DND-41 (cell line): ENCODE measurements at regions not wholly inside any gene's neighbourhood (a gene's known extent, or its start where the extent isn't known, plus 50 kb on each side); places are given as distances from the start of the nearest gene placed in this dataset.

ENCODE experiments used
- ATAC-seq: fragments of 200-7000 bp; cut with Tn5 transposase; 3 replicates; pipeline ENCODE4 v1.9.1; 2021; ENCODE audit warnings: low read depth; ENCODE audit not compliant: insufficient read depth
- DNase-seq: peaks from one replicate; pipeline ENCODE4 v3.0.0-alpha.2; 2020
- H2AFZ ChIP-seq: 2 replicates; pipeline ENCODE4 v1.6.0; 2012; ENCODE audit warnings: low read depth, low read length
- H3K27ac ChIP-seq: 2 replicates; pipeline ENCODE4 v1.5.1; 2012; ENCODE audit warnings: low read length, inconsistent platforms
- H3K27me3 ChIP-seq: fragments of 200-600 bp; sonication (generic); 2 replicates; pipeline ENCODE4 v1.6.0; 2012; ENCODE audit warnings: low read length, mild to moderate bottlenecking, inconsistent platforms; ENCODE audit not compliant: insufficient read depth, poor library complexity
- H3K36me3 ChIP-seq: 2 replicates; pipeline ENCODE4 v1.5.1; 2012; ENCODE audit warnings: low read length, inconsistent platforms; ENCODE audit not compliant: insufficient read depth
- H3K4me1 ChIP-seq: 2 replicates; pipeline ENCODE4 v1.5.1; 2012; ENCODE audit warnings: mild to moderate bottlenecking, low read length; ENCODE audit not compliant: insufficient read depth
- H3K4me2 ChIP-seq: 2 replicates; pipeline ENCODE4 v1.6.0; 2012; ENCODE audit warnings: mild to moderate bottlenecking, moderate library complexity, low read length, inconsistent platforms; ENCODE audit not compliant: insufficient read depth
- H3K4me3 ChIP-seq, 2 experiments: fragments of 200-600 bp in 1 of 2; shearing (Covaris generic) in 1 of 2; 2 replicates each; pipeline ENCODE4 v1.5.1; 2012 to 2016; ENCODE audit warnings: inconsistent platforms in 2 of 2, low read length in 2 of 2, mild to moderate bottlenecking in 2 of 2, low read depth in 1 of 2, moderate library complexity in 1 of 2
- H3K79me2 ChIP-seq: 2 replicates; pipeline ENCODE4 v1.6.0; 2012; ENCODE audit warnings: low read length, inconsistent platforms; ENCODE audit not compliant: insufficient read depth
- H3K9ac ChIP-seq: 2 replicates; pipeline ENCODE4 v1.6.0; 2012; ENCODE audit warnings: low read depth, mild to moderate bottlenecking, inconsistent platforms, low read length, moderate library complexity
- H3K9me3 ChIP-seq: 2 replicates; pipeline ENCODE4 v1.5.1; 2012; ENCODE audit warnings: low read length, moderate library complexity, mild to moderate bottlenecking, inconsistent platforms; ENCODE audit not compliant: insufficient read depth, severe bottlenecking
- H4K20me1 ChIP-seq: 2 replicates; pipeline ENCODE4 v1.6.0; 2012; ENCODE audit warnings: low read length; ENCODE audit not compliant: insufficient read depth
- EZH2 ChIP-seq: IDR thresholded peaks from 3 replicates; pipeline ENCODE4 v1.6.1; 2012; ENCODE audit warnings: borderline replicate concordance, low read depth, mild to moderate bottlenecking, moderate library complexity, low read length, inconsistent platforms; ENCODE audit not compliant: severe bottlenecking
- TF ChIP-seq, protein P1 (sequence below): IDR thresholded peaks from 2 replicates; pipeline ENCODE4 v1.5.1; 2012; ENCODE audit warnings: borderline replicate concordance, low read length, moderate library complexity, mild to moderate bottlenecking; ENCODE audit not compliant: poor library complexity, severe bottlenecking; ENCODE audit errors: extremely low read depth

DNA sequence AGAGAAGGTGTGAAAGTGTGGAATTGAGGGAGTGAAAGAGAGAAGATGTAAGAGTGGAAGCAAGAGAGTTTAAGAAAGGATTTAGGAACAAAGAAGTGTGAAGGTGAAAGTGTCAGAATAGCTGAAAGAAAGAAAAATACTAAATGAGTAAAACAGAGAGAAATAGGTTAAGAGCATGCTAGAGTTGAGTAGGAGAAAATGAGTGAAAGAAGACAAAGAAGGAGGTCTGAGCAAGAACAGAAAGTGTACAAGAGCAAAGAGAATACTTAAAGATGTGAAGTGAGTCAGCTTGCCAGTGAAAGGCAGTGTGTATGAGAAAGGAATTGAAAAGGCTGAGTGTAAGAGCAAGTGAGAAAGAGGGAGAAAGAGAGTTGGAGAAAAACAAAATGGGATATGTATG lies 348.8 kb upstream of the BCHE start:
- no peak overlapping the region for H2AFZ ChIP-seq
- no peaks in the 10 kb centered on the region for H3K36me3 ChIP-seq
- no peak for TF ChIP-seq EZH2
- TF ChIP-seq, protein P1, sequence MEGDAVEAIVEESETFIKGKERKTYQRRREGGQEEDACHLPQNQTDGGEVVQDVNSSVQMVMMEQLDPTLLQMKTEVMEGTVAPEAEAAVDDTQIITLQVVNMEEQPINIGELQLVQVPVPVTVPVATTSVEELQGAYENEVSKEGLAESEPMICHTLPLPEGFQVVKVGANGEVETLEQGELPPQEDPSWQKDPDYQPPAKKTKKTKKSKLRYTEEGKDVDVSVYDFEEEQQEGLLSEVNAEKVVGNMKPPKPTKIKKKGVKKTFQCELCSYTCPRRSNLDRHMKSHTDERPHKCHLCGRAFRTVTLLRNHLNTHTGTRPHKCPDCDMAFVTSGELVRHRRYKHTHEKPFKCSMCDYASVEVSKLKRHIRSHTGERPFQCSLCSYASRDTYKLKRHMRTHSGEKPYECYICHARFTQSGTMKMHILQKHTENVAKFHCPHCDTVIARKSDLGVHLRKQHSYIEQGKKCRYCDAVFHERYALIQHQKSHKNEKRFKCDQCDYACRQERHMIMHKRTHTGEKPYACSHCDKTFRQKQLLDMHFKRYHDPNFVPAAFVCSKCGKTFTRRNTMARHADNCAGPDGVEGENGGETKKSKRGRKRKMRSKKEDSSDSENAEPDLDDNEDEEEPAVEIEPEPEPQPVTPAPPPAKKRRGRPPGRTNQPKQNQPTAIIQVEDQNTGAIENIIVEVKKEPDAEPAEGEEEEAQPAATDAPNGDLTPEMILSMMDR = no peak
- no peak overlapping the region for H3K4me3 ChIP-seq
- no peaks in the 10 kb centered on the region for H3K27me3 ChIP-seq
- no peaks in the 10 kb centered on the region for H4K20me1 ChIP-seq
- no peaks in the 10 kb centered on the region for H3K79me2 ChIP-seq
- no peaks in the 10 kb centered on the region for H3K9me3 ChIP-seq
- H3K4me1 ChIP-seq = no peaks in the 10 kb centered on the region
- ATAC-seq (no peak), DNase-seq (no peak)
- no peak overlapping the region for H3K27ac ChIP-seq
- no peak overlapping the region for H3K9ac ChIP-seq
- no peak overlapping the region for H3K4me2 ChIP-seq

DNA sequence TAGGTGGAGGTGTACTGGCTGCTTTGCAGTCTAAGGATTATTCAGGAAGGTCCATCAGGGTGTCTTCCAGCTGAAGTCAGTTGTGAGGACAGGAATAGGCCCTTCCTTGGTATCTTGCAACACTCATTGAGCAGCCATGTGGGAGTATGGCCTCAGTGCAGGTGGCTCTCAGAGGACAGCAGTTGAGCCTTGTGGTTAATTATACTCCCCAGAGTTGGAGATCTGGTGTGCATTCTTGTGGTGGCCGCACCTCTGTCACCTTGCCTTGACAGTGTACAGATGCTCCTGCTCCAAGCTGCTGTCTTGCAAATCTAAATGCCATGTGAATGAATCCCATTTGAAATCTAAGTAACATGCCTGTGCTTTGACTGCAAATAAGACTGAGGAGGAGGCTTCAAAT lies 339.9 kb upstream of the BCHE start:
- Histone ChIP-seq H3K27ac (no peak overlapping the region), H3K79me2 (no peaks in the 10 kb centered on the region), H3K4me1 (no peaks in the 10 kb centered on the region), H3K4me2 (no peak overlapping the region), H3K9me3 (no peaks in the 10 kb centered on the region), H2AFZ (no peak overlapping the region), H3K4me3 (no peak overlapping the region), H3K27me3 (no peaks in the 10 kb centered on the region), H3K9ac (no peak overlapping the region), H3K36me3 (no peaks in the 10 kb centered on the region), H4K20me1 (no peaks in the 10 kb centered on the region)
- TF ChIP-seq, protein P1 = no peak
- TF ChIP-seq EZH2 = no peak
- DNase-seq (no peak), ATAC-seq (no peak)

DNA sequence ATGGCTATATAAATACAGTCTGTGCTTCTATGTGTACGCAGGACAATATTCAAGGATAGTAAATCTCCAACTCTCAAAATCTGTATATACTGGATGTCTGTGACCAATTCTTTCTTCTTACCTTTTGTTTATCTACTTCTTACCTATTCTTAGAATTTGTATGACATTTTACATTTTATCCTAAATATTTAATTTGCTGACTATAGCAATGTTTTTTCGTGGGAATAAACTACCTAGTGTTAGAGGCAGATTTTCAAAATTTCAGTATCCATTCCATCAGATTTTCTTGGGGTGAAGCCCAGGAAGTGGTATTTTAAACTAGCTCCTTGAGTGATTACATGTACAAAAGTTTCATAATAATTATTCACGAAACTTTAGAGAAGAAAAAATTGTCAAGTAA lies 334.5 kb upstream of the BCHE start:
- no peak overlapping the region for H3K9ac ChIP-seq
- no peak for DNase-seq
- no peak overlapping the region for H2AFZ ChIP-seq
- no peaks in the 10 kb centered on the region for H3K4me1 ChIP-seq
- no peak overlapping the region for H3K4me2 ChIP-seq
- H3K4me3 ChIP-seq = no peak overlapping the region
- H3K9me3 ChIP-seq = no peaks in the 10 kb centered on the region
- no peaks in the 10 kb centered on the region for H3K79me2 ChIP-seq
- H3K27me3 ChIP-seq = no peaks in the 10 kb centered on the region
- TF ChIP-seq EZH2 = no peak
- TF ChIP-seq, protein P1 = no peak
- H3K36me3 ChIP-seq = no peaks in the 10 kb centered on the region
- no peak for ATAC-seq
- H3K27ac ChIP-seq = no peak overlapping the region
- no peaks in the 10 kb centered on the region for H4K20me1 ChIP-seq

DNA sequence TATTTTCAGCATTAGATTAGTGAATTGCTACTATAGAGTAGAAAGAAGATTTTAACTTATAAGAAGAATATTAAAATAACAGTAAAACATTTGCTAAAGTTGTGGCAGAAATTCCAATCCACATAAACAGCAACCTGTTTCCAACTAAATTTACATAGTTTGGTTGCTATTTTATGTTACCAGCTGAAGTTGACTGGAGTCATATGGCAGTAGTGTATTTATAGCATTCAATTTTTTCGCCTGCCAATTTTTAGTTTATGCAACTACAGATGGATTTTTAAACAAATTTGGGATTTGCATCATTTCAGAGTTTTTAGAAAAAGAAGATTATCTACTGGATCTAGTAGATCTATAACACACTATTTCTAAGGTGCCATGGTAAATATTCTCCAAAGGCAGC lies 332.5 kb upstream of the BCHE start:
- Histone ChIP-seq H3K9ac (no peak overlapping the region), H3K27me3 (no peaks in the 10 kb centered on the region), H2AFZ (no peak overlapping the region), H3K9me3 (no peaks in the 10 kb centered on the region), H3K4me1 (no peaks in the 10 kb centered on the region), H3K27ac (no peak overlapping the region), H3K79me2 (no peaks in the 10 kb centered on the region), H3K4me3 (no peak overlapping the region), H4K20me1 (no peaks in the 10 kb centered on the region), H3K4me2 (no peak overlapping the region), H3K36me3 (no peaks in the 10 kb centered on the region)
- TF ChIP-seq, protein P1 = no peak
- no peak for TF ChIP-seq EZH2
- DNase-seq (no peak), ATAC-seq (no peak)
